Endodermal cell (in vitro differentiated cells): ENCODE measurements at regions not wholly inside any gene's neighbourhood (a gene's known extent, or its start where the extent isn't known, plus 50 kb on each side); places are given as distances from the start of the nearest gene placed in this dataset.

ENCODE experiments used
- DNase-seq: peaks from one replicate; pipeline ENCODE4 v3.0.0-alpha.2; 2017
- H3K27ac ChIP-seq: 2 replicates; pipeline ENCODE4 v1.5.1; 2013; ENCODE audit warnings: mild to moderate bottlenecking, low read depth, low read length, moderate library complexity
- H3K27me3 ChIP-seq: 2 replicates; pipeline ENCODE4 v1.6.1; 2013; ENCODE audit warnings: mild to moderate bottlenecking, low read length, moderate library complexity; ENCODE audit not compliant: insufficient read depth, control insufficient read depth, poor library complexity, severe bottlenecking
- H3K36me3 ChIP-seq: 2 replicates; pipeline ENCODE4 v1.7.0; 2013; ENCODE audit warnings: mild to moderate bottlenecking, low read length, moderate library complexity; ENCODE audit not compliant: control insufficient read depth, insufficient read depth
- H3K4me1 ChIP-seq: one replicate; pipeline ENCODE4 v1.7.0; 2013; ENCODE audit warnings: low read length; ENCODE audit not compliant: control insufficient read depth, insufficient read depth
- H3K4me3 ChIP-seq: 2 replicates; pipeline ENCODE4 v1.5.1; 2013; ENCODE audit warnings: mild to moderate bottlenecking, low read length, moderate library complexity
- H3K9ac ChIP-seq: 2 replicates; pipeline ENCODE4 v1.6.1; 2013; ENCODE audit warnings: mild to moderate bottlenecking, low read length, moderate library complexity; ENCODE audit not compliant: poor library complexity, severe bottlenecking; ENCODE audit errors: extremely low read depth
- H3K9me3 ChIP-seq: 2 replicates; pipeline ENCODE4 v1.6.1; 2013; ENCODE audit warnings: mild to moderate bottlenecking, low read length, moderate library complexity; ENCODE audit not compliant: control insufficient read depth
- H3K27ac Mint-ChIP-seq: 2 replicates; pipeline ENCODE4 v1.8.0; 2020; ENCODE audit warnings: mixed read lengths
- H3K27me3 Mint-ChIP-seq: 2 replicates; pipeline ENCODE4 v1.8.0; 2021; ENCODE audit warnings: mild to moderate bottlenecking, mixed read lengths; ENCODE audit not compliant: insufficient read depth
- H3K36me3 Mint-ChIP-seq: 2 replicates; pipeline ENCODE4 v1.8.0; 2020; ENCODE audit warnings: low read depth, mixed read lengths
- H3K4me1 Mint-ChIP-seq: 2 replicates; pipeline ENCODE4 v1.8.0; 2020; ENCODE audit warnings: mixed read lengths
- H3K4me3 Mint-ChIP-seq: 2 replicates; pipeline ENCODE4 v1.8.0; 2020; ENCODE audit warnings: mild to moderate bottlenecking, moderate library complexity, mixed read lengths
- H3K9me3 Mint-ChIP-seq: 2 replicates; pipeline ENCODE4 v1.8.0; 2020; ENCODE audit warnings: mild to moderate bottlenecking, mixed read lengths
- CTCF ChIP-seq: fragments of 200-600 bp; sonication (generic); conservative IDR thresholded peaks from 2 replicates; pipeline ENCODE4 v1.5.0; 2021; ENCODE audit warnings: antibody characterized with exemption, mild to moderate bottlenecking
- WGBS, 2 experiments: methylation state at CpG; one replicate each; pipeline versions ENCODE4 v1.1.5 to v1.1.7; 2013; ENCODE audit warnings: missing lambda C conversion rate in 2 of 2, mixed read lengths in 1 of 2; ENCODE audit not compliant: insufficient coverage in 1 of 2, insufficient read length in 1 of 2; 5-methylcytosine and 5-hydroxymethylcytosine counted together

- H3K4me1 Mint-ChIP-seq, result no peaks in the 10 kb centered on the region
- TF ChIP-seq CTCF, result no peak
- no peaks in the 10 kb centered on the region for H3K27me3 ChIP-seq
- no peak overlapping the region for H3K4me3 ChIP-seq
- no peak for DNase-seq
- H3K9ac ChIP-seq, result no peak overlapping the region
- no peaks in the 10 kb centered on the region for H3K9me3 ChIP-seq
- no peaks in the 10 kb centered on the region for H3K27me3 Mint-ChIP-seq
- 92% methylated on average over 2 to 3 of the region's 3 CpGs for WGBS, 2 experiments
- no peak overlapping the region for H3K27ac Mint-ChIP-seq
- no peaks in the 10 kb centered on the region for H3K4me1 ChIP-seq
- peaks cover 4% of the 10 kb centered on the region for H3K9me3 Mint-ChIP-seq
- H3K4me3 Mint-ChIP-seq, result no peak overlapping the region
- no peak overlapping the region for H3K27ac ChIP-seq
- H3K36me3 Mint-ChIP-seq, result no peaks in the 10 kb centered on the region
- no peaks in the 10 kb centered on the region for H3K36me3 ChIP-seq
Observed at GRCh38 chr6:51386347-51386836, 567.7 kb downstream of the TFAP2B start.

GRCh38 chr6:51387907-51388306, 569.2 kb downstream of the TFAP2B start:
- Mint-ChIP-seq H3K4me1 (no peaks in the 10 kb centered on the region), H3K4me3 (no peak overlapping the region), H3K27ac (no peak overlapping the region), H3K9me3 (peaks cover 4% of the 10 kb centered on the region), H3K27me3 (no peaks in the 10 kb centered on the region), H3K36me3 (no peaks in the 10 kb centered on the region)
- Histone ChIP-seq H3K27ac (no peak overlapping the region), H3K9ac (no peak overlapping the region), H3K4me1 (no peaks in the 10 kb centered on the region), H3K9me3 (no peaks in the 10 kb centered on the region), H3K4me3 (no peak overlapping the region), H3K27me3 (no peaks in the 10 kb centered on the region), H3K36me3 (no peaks in the 10 kb centered on the region)
- TF ChIP-seq CTCF, result no peak
- WGBS, 2 experiments, result 94% methylated on average over 3 of the region's 4 CpGs; no CpG with 5 or more reads in 1 of the 2 experiments
- DNase-seq, result no peak

- Histone ChIP-seq H3K36me3 (no peaks in the 10 kb centered on the region), H3K9ac (no peak overlapping the region), H3K27me3 (no peaks in the 10 kb centered on the region), H3K4me3 (no peak overlapping the region), H3K9me3 (no peaks in the 10 kb centered on the region), H3K4me1 (no peaks in the 10 kb centered on the region), H3K27ac (no peak overlapping the region)
- Mint-ChIP-seq H3K4me3 (no peak overlapping the region), H3K36me3 (no peaks in the 10 kb centered on the region), H3K4me1 (no peaks in the 10 kb centered on the region), H3K27ac (no peak overlapping the region), H3K9me3 (no peaks in the 10 kb centered on the region), H3K27me3 (peaks cover 3% of the 10 kb centered on the region)
- no peak for DNase-seq
- TF ChIP-seq CTCF, result no peak
Observed at GRCh38 chr6:51394061-51394460, 575.4 kb downstream of the TFAP2B start.
